ENCODE measurements at regions not wholly inside any gene's neighbourhood (a gene's known extent, or its start where the extent isn't known, plus 50 kb on each side); places are given as distances from the start of the nearest gene placed in this dataset.

- no peak for FAIRE-seq
- DNase-seq (ENCODE audit: extremely low spot score, insufficient read length, low read depth), result no peak
These were observed 1006.3 kb upstream of the AGA start for GRCh38 chr4:178448372-178449035.

DNA sequence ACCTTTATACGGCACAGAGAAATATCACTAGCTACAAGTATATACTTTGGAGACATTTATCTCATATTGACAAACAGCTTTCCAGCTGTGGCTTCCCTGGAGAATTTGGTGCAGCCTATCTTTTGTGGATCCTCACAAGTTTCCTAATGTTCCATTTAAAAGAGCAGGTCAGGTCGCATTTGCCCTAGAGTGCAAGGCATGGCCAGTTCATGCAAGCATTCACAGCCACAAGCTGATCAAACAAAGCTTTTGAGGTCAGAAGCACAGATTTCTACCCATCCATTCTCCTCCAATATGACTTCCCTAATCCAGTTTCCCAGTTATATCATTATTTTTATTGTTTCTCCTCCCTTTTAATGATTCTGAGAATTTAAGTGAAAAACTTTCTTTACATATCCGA is 1008.4 kb upstream of the AGA start:
- no peak for DNase-seq (ENCODE audit: extremely low spot score, insufficient read length, low read depth)
- FAIRE-seq, result no peak

GRCh38 chr4:178453057-178453456 is 1010.8 kb upstream of the AGA start:
- FAIRE-seq, result no peak
- no peak for DNase-seq (ENCODE audit: extremely low spot score, insufficient read length, low read depth)

GRCh38 chr4:178457286-178457685 is 1015.0 kb upstream of the AGA start:
- DNase-seq (ENCODE audit: extremely low spot score, insufficient read length, low read depth), result no peak
- FAIRE-seq, result no peak

DNA sequence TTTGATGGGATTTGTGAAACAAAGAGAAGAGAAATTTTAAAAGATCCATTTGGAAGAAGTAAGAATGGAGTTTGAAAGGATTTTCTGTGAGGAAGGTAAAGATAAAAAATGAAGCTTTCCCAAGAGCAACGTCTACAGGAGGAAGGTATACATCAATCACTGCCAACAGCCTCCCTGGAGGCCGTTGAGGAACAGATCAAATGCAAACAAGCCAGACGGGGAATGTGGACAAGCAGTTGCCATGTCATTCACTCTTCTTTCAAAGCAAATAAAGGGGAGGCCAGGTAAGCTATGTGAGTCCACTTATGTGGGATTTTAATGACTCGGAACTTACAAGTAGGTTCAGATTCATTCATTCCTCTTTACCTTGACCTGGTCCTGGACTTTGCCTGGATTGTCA is 1020.5 kb upstream of the AGA start:
- no peak for DNase-seq (ENCODE audit: extremely low spot score, insufficient read length, low read depth)
- no peak for FAIRE-seq

DNA sequence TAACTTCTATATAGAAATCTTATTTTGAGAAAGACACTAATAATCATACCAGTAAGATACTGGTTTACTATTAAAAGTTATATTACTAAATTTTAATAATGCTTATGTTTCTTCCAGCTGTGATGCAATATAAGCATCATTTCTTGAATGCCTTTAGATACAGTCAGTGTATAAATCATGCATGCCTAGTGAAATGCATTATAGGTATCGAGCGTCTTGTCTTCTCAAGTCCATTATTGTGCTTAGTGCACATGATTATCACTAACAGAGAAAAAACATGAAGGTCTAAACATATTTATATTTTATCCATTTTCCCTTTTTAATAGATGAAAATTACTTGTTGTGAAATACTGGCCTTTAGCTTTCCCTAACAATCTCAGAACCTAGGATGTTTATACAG is 1021.5 kb upstream of the AGA start:
- DNase-seq (ENCODE audit: extremely low spot score, insufficient read length, low read depth) (no peak), FAIRE-seq (no peak)

- FAIRE-seq (no peak), DNase-seq (ENCODE audit: extremely low spot score, insufficient read length, low read depth) (no peak)
These were observed 1029.0 kb upstream of the AGA start for GRCh38 chr4:178470996-178471784.

GRCh38 chr4:178471994-178472393 is 1029.8 kb upstream of the AGA start:
- no peak for DNase-seq (ENCODE audit: extremely low spot score, insufficient read length, low read depth)
- FAIRE-seq, result no peak

- FAIRE-seq, result no peak
- no peak for DNase-seq (ENCODE audit: extremely low spot score, insufficient read length, low read depth)
These were observed 1037.9 kb upstream of the AGA start for GRCh38 chr4:178480105-178480504.

GRCh38 chr4:178480881-178481280 is 1038.6 kb upstream of the AGA start:
- FAIRE-seq, result no peak
- DNase-seq (ENCODE audit: extremely low spot score, insufficient read length, low read depth), result no peak

GRCh38 chr4:178481564-178481963 is 1039.3 kb upstream of the AGA start:
- no peak for DNase-seq (ENCODE audit: extremely low spot score, insufficient read length, low read depth)
- FAIRE-seq, result no peak

DNA sequence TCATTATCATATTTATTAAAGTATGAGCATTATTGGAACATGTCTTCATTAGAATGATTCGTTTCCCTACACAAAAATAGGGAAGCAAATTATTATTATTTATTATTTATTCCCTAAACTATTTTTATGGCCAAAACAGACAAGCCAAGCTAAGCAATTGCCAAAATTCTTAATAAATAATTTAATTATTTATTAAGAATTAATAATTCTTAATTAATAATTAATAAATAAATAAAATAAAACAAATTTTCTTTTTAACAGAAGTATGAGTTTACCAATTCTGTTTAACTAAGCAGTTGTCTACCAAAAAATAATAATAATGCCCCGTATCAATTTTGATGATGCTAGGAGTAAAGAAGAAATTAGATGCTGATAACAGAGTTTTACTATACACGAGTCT is 1080.8 kb upstream of the AGA start:
- no peak for DNase-seq (ENCODE audit: extremely low spot score, insufficient read length, low read depth)
- FAIRE-seq, result no peak

DNA sequence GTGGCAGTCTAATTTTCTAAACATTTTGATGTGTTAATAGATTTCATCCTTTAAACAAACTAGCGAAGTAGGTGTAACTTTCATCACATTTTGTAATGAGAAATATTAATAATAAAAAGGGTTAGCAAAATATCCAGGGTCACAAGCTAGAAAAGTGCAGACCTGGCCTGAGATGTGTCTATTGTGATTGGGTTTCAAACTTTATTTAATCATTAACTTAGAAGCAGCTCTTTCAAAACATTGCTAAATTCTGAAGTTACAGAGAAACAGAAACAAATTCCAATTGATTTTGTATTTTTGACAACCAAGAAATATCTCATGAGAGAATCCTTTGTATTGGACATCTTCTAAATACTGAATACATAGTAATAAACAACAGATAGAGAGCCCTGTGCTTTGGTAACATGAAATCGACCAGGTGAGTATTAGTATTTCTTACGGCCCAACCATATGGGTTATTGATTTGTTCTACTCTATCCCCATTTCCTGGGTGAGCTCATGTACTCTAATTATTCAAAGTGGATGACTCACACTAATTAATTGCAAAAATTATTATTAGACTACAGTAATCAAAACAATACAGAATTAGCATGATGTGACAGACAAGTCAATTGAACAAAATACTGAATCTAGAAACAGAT is 1093.8 kb upstream of the AGA start:
- no peak for DNase-seq (ENCODE audit: extremely low spot score, insufficient read length, low read depth)
- no peak for FAIRE-seq

- no peak for FAIRE-seq
- DNase-seq (ENCODE audit: extremely low spot score, insufficient read length, low read depth), result no peak
These were observed 1111.0 kb upstream of the AGA start for GRCh38 chr4:178553201-178553600.

DNA sequence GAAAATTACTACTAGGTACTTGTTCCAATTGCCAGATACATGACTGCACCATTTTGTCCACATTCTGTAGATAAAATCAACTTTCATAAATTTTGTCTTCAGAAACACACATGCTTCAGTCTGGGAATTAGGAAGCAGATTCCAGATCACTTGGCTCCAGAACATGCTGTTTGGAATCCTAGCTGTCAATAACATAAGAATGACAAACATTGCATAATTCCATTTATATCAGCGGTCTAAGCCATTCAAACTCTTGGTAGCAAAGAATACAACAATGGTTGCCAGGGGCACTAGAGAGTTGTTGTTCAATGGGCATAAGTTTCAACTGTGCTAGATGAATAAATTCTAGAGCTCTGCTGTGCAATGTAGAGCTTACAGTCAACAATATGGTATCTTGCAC is 1112.1 kb upstream of the AGA start:
- DNase-seq (ENCODE audit: extremely low spot score, insufficient read length, low read depth), result no peak
- no peak for FAIRE-seq

GRCh38 chr4:178556796-178557195 is 1114.6 kb upstream of the AGA start:
- FAIRE-seq (no peak), DNase-seq (ENCODE audit: extremely low spot score, insufficient read length, low read depth) (no peak)

DNA sequence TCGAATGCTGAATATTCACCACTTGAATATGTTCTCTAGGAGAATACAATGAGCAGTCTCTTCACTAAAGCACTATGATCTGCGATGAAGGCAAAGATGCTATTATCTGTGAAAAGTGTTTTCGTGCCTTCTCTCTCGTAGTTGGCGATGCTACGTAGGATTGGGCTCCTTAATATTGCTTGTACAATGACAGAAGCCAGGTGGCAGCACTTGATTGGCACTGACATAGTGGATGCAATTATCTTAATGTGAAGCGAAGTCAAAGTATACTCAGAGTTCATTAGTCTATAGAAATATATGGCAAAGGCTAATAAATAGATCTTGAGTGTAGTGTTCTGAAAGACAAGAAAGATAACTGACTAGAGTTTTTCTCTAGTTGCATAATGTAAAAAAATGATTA is 1135.7 kb upstream of the AGA start:
- DNase-seq (ENCODE audit: extremely low spot score, insufficient read length, low read depth) (no peak), FAIRE-seq (no peak)

DNA sequence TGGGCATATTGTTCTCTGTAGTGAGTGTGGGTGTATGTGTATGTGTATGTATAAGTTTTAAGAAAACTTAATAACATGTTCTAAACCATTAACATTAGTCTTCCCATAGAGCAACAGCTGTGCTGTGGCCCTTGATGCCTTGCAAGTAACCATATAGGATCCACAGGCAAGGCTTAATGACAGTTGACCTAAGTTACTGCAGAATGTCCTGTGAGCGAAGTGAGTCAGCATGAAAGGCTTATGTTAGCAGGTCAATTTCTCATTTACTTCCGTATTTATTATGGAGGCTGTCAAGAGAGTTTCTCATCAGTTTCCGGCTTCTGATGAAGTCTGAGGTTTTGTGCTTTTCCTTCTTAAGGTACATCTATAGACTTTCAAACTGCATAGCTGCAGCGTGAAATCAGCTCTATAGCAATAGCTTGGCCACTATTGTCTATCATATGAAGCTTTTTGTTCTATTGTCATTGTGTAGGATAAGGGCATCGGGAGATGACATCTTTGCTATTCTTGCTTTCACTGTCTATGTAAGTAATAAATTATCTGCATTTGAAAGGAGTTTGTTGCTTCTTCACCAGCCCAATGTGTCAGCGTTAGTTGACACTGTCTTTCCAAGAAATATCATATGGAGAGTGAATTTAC is 1153.4 kb upstream of the AGA start:
- FAIRE-seq, result no peak

DNA sequence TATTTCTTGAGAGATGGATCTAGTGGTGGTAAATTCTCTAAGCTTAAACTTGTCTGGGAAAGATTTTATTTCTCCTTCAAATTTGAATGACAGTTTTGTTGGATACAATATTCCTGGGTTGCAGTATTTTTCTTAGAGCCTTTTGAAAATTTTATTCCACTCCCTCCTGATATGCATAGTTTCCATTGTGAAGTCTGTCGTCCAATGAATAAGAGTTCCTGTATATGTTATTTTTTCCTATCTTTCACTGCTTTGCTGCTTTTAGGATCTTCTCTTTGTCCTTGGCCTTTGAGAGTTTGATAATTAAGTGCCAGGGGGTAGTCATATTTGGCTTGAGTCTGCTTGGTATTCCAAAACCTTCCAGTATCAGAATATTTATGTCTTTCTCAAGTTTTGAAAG is 1156.4 kb upstream of the AGA start:
- no peak for DNase-seq (ENCODE audit: extremely low spot score, insufficient read length, low read depth)
- FAIRE-seq, result no peak

More for the DNA sequence above, 1153.4 kb upstream of the AGA start:
- no peak for DNase-seq (ENCODE audit: extremely low spot score, insufficient read length, low read depth)

DNA sequence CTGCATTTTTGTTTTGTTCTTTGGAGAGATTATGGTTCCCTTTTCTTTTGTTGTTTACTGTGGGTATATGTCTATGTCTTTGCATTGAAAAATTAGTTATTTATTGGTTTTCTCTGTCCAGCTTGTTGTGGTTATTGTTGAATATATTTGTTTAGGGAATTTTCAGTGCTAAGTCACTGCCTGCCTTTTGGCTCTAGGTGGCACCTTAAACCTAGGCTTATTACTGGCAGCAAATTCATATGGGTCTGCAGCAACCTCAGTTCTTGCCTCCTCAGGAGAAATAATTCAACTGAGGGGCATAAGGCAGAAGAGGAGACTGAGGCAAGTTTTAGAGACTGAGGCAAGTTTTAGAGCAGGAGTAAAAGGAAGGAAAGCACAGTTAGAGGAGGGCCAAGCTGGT is 1157.3 kb upstream of the AGA start:
- FAIRE-seq, result no peak
- DNase-seq (ENCODE audit: extremely low spot score, insufficient read length, low read depth), result no peak

DNA sequence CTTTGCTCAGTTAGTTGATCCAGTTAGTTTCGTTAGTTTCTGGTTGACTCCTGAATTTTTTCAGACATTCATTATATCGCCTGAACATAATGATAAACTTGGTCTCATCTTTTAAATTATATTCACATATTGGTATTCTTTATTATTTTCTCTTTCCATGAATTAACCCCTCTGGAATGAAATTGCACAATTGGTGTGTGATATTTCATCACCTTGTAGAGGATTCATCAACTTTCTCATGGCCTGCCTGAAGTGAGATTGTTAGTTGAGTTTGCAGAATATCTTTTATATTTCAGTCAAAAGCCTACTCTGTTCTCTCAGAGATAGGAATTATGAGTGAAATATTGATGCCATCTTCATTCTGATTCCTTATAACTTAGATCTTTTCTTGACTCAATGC is 1160.6 kb upstream of the AGA start:
- no peak for DNase-seq (ENCODE audit: extremely low spot score, insufficient read length, low read depth)
- FAIRE-seq, result no peak
